ENCODE measurements at regions not wholly inside any gene's neighbourhood (a gene's known extent, or its start where the extent isn't known, plus 50 kb on each side); places are given as distances from the start of the nearest gene placed in this dataset.

DNA sequence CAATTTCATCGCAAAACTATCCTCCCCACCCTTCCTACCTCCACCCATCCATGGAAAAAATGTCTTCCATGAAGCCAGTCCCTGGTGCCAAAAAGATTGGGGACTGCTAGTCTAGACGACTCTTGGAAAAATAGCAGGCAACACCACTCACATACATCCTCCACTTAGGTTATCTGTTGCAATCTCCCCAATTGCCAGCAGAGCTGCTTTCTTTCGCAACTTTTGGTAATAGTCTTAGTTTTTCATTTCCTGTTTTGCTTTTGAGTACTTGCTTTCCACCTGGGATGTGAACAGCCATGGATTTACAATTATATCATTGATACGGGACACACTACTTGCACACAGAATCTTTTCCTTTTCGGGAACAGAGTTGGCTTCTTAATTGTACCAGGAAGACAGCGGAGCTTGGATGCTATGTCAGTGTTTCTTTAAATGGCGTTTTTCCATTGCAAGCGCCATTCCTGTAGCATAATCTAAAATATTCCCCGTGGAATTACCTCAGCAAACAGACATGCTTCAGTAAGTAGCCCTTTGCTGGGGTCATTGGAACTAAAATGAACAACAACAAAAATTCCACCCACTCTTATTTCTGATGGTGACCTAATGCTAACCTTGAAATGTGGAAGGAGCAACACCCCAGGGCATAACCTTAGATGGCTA lies 183.3 kb upstream of the ADGRL2 start:
- no peak for DNase-seq (ENCODE audit: low spot score in 2 of 2)
- Histone ChIP-seq H3K9me3 (no peaks in the 10 kb centered on the region), H3K4me1 (no peaks in the 10 kb centered on the region), H3K36me3 (no peaks in the 10 kb centered on the region), H3K27me3 (no peaks in the 10 kb centered on the region), H3K4me3 (peak overlapping the region in 1 of 3 donors; percentile 28), H3K27ac (peak overlapping the region in 1 of 2 donors; percentile 3)
- intact Hi-C loops (cut with DNase I; ENCODE audit: low total_unique reads): no loop called here
- no peak for TF ChIP-seq POLR2A (IDR thresholded peaks at IDR 0.05)
- no peak for TF ChIP-seq POLR2AphosphoS5 (IDR thresholded peaks at IDR 0.05)

DNA sequence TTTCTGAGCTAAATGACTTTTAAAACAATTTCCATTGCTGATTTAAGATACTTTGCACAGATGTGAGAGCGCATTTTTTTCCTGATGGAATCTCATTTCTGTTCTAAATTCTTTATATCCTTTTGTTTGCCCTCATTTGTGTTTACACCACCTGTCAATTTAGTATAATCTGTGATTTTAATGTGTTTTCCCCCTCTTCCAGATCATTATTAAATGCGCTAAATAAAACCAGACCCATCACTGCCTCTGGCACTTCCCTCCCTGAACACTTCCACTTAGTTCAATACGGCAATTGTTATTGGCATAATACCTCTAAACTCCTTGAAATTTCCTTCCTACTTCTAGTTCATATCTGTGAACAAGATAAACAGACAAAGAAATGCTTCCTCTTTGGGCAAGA lies 186.9 kb upstream of the ADGRL2 start:
- H3K4me1 ChIP-seq: no peaks in the 10 kb centered on the region
- TF ChIP-seq POLR2A (IDR thresholded peaks at IDR 0.05) (no peak), POLR2AphosphoS5 (IDR thresholded peaks at IDR 0.05) (no peak)
- TF ChIP-seq, protein P1, sequence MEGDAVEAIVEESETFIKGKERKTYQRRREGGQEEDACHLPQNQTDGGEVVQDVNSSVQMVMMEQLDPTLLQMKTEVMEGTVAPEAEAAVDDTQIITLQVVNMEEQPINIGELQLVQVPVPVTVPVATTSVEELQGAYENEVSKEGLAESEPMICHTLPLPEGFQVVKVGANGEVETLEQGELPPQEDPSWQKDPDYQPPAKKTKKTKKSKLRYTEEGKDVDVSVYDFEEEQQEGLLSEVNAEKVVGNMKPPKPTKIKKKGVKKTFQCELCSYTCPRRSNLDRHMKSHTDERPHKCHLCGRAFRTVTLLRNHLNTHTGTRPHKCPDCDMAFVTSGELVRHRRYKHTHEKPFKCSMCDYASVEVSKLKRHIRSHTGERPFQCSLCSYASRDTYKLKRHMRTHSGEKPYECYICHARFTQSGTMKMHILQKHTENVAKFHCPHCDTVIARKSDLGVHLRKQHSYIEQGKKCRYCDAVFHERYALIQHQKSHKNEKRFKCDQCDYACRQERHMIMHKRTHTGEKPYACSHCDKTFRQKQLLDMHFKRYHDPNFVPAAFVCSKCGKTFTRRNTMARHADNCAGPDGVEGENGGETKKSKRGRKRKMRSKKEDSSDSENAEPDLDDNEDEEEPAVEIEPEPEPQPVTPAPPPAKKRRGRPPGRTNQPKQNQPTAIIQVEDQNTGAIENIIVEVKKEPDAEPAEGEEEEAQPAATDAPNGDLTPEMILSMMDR (IDR thresholded peaks at IDR 0.05): no peak
- H3K4me3 ChIP-seq: no peak overlapping the region
- intact Hi-C loops (cut with DNase I; ENCODE audit: low total_unique reads): loop anchor here (2.0 kb wide), 1 partner anchor 53 kb away; no protein-coding TSS in a partner anchor
- H3K27me3 ChIP-seq: no peaks in the 10 kb centered on the region
- no peaks in the 10 kb centered on the region for H3K36me3 ChIP-seq
- no peaks in the 10 kb centered on the region for H3K9me3 ChIP-seq
- no peak overlapping the region for H3K27ac ChIP-seq
- no peak for DNase-seq (ENCODE audit: low spot score in 2 of 2)

DNA sequence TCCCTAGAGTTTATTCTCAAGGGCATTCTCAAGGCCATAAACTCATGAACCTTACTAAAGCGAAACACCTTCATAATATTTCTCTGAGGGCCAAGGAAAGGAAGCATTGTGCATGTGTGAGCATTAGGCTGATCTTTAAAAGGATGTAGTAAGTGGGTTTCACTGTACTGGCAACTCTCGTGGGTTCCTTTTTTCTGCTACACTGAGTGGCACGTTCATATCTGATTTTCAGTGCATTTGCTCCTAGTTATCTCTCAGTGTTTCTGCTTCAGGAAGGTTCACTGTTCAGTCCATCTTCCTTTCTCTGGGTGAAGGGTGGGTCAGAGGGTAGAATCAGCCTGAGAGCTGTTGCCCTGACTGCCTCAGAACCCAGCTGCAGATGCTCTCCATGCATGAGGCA lies 192.8 kb upstream of the ADGRL2 start:
- TF ChIP-seq, protein P1 (IDR thresholded peaks at IDR 0.05): no peak
- TF ChIP-seq POLR2AphosphoS5 (IDR thresholded peaks at IDR 0.05) (no peak), POLR2A (IDR thresholded peaks at IDR 0.05) (no peak)
- Histone ChIP-seq H3K9me3 (no peaks in the 10 kb centered on the region), H3K4me1 (no peaks in the 10 kb centered on the region), H3K36me3 (no peaks in the 10 kb centered on the region), H3K27ac (no peak overlapping the region), H3K27me3 (no peaks in the 10 kb centered on the region), H3K4me3 (no peak overlapping the region)
- no peak for DNase-seq (ENCODE audit: low spot score in 2 of 2)
- intact Hi-C loops (cut with DNase I; ENCODE audit: low total_unique reads): loop anchor here (10.0 kb wide), 1 partner anchor 263 kb away; no protein-coding TSS in a partner anchor

DNA sequence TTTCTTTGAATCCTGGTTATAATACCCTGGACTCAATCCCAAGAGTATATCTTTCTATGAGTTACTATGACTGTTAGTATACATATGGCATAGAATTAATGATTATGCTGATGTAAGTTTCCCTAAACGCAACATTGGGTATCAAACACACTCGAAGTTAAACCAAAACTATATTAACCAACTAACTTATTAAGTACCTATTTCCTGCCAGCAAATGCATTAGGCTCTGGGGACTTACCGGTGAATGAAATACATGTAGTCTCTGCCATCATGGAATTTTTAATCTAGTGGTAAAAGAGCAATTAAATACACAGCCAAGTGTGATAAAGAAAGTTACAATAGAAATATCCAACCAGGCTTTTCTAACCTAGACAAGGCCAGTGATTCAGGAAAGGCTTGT lies 193.6 kb upstream of the ADGRL2 start:
- intact Hi-C loops (cut with DNase I; ENCODE audit: low total_unique reads): loop anchor here (10.0 kb wide), 1 partner anchor 262 kb away; no protein-coding TSS in a partner anchor
- DNase-seq (ENCODE audit: low spot score in 2 of 2): no peak

DNA sequence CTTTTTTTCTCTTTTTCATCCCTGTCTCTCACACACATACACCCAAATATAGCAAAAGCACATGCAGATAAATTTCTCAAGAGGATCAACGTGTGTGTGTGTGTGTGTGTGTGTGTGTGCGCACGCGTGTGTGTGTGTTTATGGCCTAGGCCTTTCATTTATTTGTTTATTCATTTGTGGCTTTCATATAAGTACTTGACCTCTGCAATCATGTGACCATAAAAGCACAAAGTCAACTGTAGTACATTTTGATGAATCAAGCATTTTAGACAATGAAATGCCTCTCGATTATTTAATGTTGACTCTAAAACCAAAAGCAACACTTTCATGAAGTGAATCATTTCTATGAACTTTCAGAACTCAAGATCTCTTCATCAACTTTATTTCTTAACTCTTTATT lies 194.1 kb upstream of the ADGRL2 start:
- Histone ChIP-seq H3K9me3 (no peaks in the 10 kb centered on the region), H3K36me3 (no peaks in the 10 kb centered on the region), H3K4me3 (no peak overlapping the region), H3K27ac (no peak overlapping the region), H3K27me3 (no peaks in the 10 kb centered on the region), H3K4me1 (no peaks in the 10 kb centered on the region)
- no peak for DNase-seq (ENCODE audit: low spot score in 2 of 2)
- TF ChIP-seq POLR2AphosphoS5 (IDR thresholded peaks at IDR 0.05) (no peak), POLR2A (IDR thresholded peaks at IDR 0.05) (no peak)
- TF ChIP-seq, protein P1 (IDR thresholded peaks at IDR 0.05): no peak
- intact Hi-C loops (cut with DNase I; ENCODE audit: low total_unique reads): loop anchor here (10.0 kb wide), 1 partner anchor 262 kb away; no protein-coding TSS in a partner anchor

More for the DNA sequence above, 193.6 kb upstream of the ADGRL2 start:
- Histone ChIP-seq H3K27me3 (no peaks in the 10 kb centered on the region), H3K9me3 (no peaks in the 10 kb centered on the region), H3K36me3 (no peaks in the 10 kb centered on the region), H3K4me1 (no peaks in the 10 kb centered on the region), H3K27ac (no peak overlapping the region), H3K4me3 (no peak overlapping the region)
- TF ChIP-seq, protein P1 (IDR thresholded peaks at IDR 0.05): no peak
- TF ChIP-seq POLR2A (IDR thresholded peaks at IDR 0.05) (no peak), POLR2AphosphoS5 (IDR thresholded peaks at IDR 0.05) (no peak)

Data from breast epithelium (tissue), 4 donors.